Body of pancreas (tissue), 4 donors: ENCODE measurements at regions not wholly inside any gene's neighbourhood (a gene's known extent, or its start where the extent isn't known, plus 50 kb on each side); places are given as distances from the start of the nearest gene placed in this dataset.

Experiments
- POLR2A ChIP-seq, 3 donors: fragments of 450-650 bp; IDR thresholded peaks; one replicate each; pipeline ENCODE4 v1.6.1; 2016; ENCODE audit warnings: antibody characterized with exemption in 3 of 3, mild to moderate bottlenecking in 2 of 3
- TF ChIP-seq, protein P1 (sequence below), 7 experiments: fragments of 450-650 bp in 4 of 7; fragments of 200-600 bp in 3 of 7; sonication (generic) in 3 of 7; IDR thresholded peaks; one replicate each; pipeline ENCODE4 v1.5.1; 2016 to 2019; ENCODE audit warnings: antibody characterized with exemption in 7 of 7

DNA sequence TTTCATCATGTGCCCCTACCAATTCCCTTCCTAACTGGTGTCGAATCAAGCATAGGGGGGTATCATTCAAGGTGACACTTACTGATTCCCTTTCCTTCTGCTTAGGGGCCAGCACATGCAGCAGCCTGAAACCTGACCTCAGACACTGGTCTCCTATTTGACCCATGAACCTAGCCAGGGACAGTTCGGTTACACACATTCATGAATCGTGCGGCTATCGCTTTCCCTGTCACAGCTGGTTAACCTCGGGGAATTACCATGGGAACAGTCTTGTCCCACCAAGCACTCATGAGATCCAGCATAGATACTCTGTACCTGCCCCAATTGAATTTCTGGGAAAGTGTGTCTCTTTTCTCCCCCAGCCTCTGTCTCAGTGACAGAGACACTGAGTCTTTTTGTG is 140.4 kb downstream of the ZNF674 start:
- TF ChIP-seq, protein P1, sequence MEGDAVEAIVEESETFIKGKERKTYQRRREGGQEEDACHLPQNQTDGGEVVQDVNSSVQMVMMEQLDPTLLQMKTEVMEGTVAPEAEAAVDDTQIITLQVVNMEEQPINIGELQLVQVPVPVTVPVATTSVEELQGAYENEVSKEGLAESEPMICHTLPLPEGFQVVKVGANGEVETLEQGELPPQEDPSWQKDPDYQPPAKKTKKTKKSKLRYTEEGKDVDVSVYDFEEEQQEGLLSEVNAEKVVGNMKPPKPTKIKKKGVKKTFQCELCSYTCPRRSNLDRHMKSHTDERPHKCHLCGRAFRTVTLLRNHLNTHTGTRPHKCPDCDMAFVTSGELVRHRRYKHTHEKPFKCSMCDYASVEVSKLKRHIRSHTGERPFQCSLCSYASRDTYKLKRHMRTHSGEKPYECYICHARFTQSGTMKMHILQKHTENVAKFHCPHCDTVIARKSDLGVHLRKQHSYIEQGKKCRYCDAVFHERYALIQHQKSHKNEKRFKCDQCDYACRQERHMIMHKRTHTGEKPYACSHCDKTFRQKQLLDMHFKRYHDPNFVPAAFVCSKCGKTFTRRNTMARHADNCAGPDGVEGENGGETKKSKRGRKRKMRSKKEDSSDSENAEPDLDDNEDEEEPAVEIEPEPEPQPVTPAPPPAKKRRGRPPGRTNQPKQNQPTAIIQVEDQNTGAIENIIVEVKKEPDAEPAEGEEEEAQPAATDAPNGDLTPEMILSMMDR (IDR thresholded peaks at IDR 0.05), result no peak
- TF ChIP-seq POLR2A (IDR thresholded peaks at IDR 0.05), result no peak
